Jurkat, Clone E6-1 (cell line): ENCODE measurements at regions not wholly inside any gene's neighbourhood (a gene's known extent, or its start where the extent isn't known, plus 50 kb on each side); places are given as distances from the start of the nearest gene placed in this dataset.

Source experiments
- DNase-seq: peaks from one replicate; pipeline ENCODE4 v3.0.0-alpha.2; 2011; ENCODE audit warnings: low read depth, low spot score
- H3K4me3 ChIP-seq: 2 replicates; pipeline ENCODE4 v1.5.1; 2011; ENCODE audit warnings: mild to moderate bottlenecking, low read length, control low read depth, moderate library complexity

DNA sequence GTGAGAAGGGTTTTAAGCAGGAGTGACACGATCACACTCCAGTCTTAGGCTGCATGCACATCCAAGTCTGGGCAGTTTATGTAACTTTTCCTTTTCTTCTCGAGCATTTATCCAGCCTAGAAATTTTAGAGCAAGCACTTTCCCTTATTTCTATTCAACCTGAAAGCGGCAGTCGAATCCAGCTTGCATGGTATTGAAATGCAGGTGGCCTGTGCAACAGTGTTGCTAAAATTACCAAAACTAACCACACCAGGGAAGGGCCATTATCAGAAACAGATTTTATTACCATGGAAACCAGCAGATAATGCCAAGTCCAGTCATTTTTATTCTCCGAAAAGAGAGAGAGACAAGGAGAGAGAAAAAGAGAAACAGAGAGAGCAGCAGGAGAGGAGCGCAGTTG, 179.9 kb upstream of the ZC3H12A start:
- no peak overlapping the region for H3K4me3 ChIP-seq
- no peak for DNase-seq

DNA sequence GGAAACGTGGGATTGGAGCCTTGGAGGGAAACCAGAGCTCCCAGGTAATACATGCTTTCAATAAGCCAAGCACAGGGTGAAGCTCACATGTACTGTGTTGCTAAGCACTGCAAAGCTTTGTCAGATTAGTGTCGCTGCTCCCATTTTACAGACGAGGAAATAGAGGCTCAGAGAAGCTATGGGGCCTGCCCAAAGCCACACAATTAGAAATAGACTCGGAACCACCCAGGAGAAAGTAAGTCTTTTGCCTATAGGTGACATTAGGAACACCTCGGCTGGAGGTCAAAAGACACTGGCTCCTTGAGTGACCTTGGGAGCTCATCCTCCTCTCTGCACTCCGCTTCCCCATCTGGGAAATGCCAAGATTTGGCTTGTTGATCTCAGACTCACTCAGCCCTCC, 175.6 kb upstream of the ZC3H12A start:
- no peak overlapping the region for H3K4me3 ChIP-seq
- no peak for DNase-seq

DNA sequence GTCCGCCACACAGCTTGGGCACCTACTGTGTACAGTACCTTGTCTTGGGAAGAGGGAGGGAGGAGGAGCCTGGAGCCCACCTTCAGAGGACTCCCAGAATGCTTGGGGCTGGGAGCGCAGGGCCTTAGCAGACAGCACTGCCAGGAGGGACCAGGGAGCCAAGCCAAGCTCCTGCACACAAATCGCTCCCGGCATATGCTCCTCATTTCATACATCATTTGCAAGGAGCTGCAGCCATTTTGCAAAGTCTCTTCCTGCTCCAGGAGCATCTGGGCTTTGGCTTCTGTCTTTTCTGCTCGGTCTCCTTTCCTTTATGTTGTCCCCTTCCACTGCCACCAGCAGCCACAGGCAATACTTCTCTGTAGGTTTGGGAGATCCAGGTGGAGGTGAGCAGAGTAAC, 175.2 kb upstream of the ZC3H12A start:
- DNase-seq = no peak

DNA sequence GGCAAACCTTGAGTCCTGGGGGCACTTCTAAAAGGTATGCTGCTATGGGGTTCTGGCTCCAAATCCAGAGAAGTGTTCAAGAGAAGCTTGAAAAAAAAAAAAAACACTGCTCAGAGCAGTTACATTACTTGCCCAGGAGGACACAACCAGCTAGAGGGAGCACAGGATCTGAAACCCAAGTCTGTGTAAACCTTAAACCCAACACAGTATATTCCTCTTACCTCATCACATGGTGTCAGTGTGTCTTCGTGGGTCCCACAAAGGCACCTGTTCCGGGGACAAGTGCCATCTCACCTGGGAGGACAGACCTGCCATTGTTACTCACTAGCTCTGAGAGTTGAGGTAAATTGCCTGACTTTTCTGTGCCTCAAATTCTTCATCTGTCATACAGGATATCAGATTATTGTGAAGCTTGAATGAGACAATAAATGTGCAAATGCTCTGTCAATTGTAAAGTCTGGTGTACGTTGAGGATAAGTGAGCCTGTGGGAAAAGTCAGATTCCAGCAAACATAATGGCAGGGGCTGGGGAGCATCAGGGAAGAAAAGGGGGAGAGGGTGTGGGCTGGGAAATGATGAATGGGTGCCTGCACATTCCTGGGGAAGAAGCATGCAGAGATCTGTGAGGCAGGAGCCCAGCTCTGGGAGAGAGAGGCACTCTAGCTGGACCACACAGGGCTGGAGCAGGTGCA, 170.4 kb upstream of the ZC3H12A start:
- no peak overlapping the region for H3K4me3 ChIP-seq
- DNase-seq = no peak

More for the DNA sequence above, 175.2 kb upstream of the ZC3H12A start:
- H3K4me3 ChIP-seq = no peak overlapping the region

DNA sequence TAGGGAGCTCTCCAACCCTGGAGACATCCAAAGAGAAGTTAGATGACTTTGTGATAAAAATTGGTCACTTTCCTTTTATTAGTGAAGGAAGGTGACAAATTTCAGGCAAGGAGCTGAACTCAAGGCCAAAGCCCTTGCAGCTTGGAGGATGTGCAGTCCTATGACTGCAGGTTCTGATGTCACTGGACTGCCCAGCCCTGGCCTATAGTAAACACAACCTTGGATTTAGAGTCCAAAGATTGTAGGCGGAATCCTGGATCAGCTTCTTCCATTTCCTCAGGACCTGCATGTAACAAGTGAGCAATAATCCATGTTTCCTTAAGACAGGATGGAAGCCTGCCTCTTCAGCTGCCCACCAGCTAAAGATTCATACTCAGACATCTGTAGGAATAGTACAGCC, 169.3 kb upstream of the ZC3H12A start:
- DNase-seq = no peak
- H3K4me3 ChIP-seq = no peak overlapping the region

DNA sequence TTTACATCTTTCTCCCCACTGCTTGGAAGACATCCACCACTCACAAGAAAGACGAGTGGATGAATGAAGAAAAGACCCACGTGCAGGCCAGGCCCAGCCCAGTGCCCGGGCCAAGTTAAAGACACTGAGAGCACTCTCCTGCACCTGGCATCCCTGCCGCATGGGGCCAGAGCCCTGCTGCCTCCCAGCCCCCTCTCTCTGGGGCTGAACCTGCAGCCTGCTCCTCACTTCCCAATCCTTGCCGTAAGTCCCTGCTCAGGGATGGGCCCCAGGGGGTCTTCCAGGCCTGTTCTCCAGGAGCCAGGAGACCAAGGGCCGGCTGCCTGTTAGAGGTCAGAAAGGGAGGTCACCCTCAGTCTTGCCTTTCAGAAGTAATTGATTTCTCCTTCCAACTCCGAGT, 168.5 kb upstream of the ZC3H12A start:
- no peak for DNase-seq
- H3K4me3 ChIP-seq = no peak overlapping the region

DNA sequence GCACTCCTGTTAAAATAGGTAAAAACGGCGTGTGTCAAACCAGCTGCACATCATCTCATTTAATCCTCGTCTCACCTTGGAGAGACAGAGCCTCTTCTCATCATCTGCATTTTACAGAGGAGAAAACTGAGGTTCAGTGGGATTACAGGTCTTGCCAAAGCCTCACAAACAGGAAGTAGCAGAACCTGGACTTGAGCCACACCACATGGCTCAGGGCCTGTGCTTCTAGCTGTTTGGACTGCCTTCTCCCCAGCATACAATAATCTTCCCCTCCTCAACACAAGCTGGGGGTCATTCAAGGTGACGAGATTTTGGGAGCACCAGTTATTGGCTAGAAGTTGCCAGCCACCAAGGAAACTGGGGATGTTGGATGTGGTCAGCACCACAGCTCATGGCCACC, 167.9 kb upstream of the ZC3H12A start:
- H3K4me3 ChIP-seq = no peak overlapping the region

DNA sequence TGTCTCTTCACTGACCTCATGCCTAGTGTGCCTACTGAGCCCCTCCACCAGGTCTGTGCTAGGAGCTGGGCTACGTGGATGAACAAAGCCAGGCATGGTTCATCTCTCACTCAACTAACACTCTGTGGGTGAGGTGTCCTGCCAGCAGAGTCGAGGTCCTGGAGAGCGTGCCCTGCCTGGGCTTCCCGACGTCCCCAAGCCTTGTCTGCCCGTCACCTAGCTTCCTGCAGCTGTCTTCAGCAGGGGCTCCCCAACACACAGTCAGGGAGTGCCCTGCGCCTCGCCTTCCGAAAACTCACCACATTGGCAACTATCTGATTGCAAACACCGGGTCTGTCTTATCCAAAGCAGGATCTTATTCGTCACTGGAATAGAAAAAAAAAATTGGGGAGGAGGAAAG, 167.5 kb upstream of the ZC3H12A start:
- DNase-seq = no peak
- no peak overlapping the region for H3K4me3 ChIP-seq

More for the DNA sequence above, 167.9 kb upstream of the ZC3H12A start:
- no peak for DNase-seq

DNA sequence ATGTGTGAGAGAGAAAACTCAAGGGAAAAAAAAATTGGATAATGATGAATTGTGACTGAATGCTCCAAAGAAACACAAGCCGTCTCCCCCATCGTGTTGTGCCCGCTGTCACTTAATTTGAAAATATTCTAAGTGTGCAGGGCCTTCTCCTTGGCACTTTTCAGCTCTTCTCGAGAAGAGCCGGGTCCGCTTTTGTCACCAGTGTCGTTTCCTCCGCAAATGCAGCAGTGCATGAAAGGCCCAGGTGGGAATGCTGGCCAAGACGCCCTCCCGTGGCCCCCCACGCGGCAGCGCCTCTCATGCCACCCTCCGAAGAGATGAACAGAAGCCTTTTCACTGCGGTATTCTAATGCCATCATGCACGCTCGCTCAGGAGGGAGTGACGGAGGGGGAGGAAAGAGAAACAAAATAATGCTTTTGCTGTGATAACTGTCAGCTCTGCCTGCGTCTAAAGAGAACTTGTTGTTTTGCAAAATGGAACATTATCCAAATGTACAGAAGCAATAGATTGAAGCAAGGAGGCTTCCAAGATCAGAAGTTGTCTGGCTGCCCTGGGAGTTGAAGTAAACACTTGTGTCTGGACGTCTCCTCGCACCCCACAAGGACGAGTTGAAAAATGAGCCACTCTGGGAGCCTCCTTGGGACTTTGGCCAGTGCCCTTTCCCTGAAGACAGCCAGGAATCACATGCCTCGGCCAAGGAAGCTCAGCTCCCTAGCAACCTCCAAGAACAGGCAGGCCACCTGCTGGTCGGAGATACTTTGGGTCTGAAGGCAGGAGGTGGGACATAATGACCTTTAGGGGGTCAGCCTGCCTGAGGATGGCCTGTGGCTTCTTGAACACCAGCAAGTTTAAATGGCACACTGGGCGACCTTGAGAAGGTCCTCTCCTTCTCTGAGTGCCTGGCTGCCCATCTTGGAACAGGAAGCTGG, 166.1 kb upstream of the ZC3H12A start:
- no peak for DNase-seq
- H3K4me3 ChIP-seq = no peak overlapping the region

DNA sequence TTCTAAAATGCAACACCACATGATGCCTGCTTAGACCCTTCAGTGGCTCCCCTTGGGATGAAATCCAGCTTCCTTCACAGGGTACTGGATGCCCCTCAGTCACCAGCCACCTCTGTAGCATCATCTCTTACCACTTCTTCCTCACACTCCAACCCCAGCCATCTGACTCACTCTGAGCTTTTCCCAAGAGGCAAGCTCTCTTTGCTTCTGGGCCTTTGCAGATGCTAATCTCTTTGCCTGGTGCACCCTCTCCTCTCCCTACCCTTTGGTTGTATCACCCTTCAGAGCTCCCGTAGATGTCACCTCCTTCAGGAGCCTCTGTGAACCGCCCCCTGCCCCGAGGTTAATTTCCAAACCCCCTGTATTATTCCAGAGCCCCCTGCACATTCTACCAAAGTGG, 164.8 kb upstream of the ZC3H12A start:
- DNase-seq = no peak
- H3K4me3 ChIP-seq = no peak overlapping the region

DNA sequence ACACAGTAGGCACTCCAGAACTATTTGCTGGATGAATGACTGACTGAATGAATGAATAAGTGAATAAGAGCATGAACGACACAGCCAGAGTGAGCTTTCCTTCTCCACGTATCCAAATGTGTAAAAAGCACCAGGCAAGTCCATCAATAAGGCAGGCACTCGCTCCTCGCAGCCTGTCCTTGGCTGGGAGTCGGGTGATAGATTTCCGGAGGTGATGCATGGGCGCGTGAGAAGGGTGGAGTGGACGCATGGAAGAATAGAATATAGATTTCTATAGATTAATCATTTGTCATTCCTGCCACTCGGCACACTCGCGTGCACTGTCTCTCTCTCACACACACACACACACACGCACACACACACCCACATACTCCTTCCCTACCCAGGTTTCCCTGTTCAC, 164.3 kb upstream of the ZC3H12A start:
- DNase-seq = no peak
- H3K4me3 ChIP-seq = no peak overlapping the region

DNA sequence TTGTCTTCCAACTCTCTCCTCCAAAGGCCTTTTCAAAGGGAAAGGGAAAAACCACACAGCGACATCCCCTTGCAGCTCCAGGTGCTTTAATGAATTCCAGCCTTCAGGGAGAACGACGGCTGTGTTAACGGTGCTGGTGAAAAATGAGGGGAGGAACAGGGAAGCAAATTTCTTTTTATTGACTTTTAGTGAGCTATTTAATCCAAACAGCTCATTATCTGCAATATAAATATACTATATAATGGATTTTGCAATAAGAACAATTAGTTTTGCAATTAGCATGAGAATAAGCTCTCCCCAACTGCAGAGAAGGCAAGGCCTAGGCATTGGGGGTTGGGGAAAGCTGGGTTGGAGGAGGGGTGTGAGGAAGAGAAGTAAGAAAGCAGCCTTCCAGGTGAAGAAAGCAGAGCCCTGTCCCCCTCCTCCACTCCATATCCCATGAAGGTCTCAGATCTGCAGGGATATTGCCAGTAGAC, 159.0 kb upstream of the ZC3H12A start:
- no peak overlapping the region for H3K4me3 ChIP-seq
- DNase-seq = no peak

DNA sequence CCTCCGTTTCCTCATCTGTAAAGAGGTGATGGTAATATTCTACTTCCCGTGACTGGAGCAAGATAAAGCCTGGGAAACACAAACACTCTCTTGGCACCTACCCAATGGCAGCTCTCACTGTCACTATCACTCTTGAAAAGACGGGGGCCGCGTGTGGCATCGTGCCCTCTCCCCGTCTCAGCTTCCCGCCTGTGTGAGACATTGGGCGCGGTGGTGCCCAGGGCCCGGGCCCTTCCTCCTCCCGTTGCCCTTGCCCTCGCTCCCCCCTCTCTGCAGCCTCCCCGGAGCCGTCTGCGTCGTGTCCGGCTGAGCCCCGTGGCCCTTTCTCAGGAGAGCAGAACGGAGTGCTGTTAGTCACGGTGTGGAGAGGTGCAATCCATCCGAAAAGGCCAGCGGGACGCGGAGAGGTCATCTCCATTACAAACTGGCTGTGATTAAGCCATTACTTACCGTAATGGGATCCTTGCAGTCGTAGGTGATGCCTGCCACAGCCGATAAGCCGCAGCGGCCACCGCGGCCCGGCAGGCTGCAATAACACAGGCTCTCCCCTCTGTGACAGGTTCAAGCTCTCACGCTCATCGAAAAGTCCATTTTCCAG, 156.4 kb upstream of the ZC3H12A start:
- no peak for DNase-seq
- no peak overlapping the region for H3K4me3 ChIP-seq

DNA sequence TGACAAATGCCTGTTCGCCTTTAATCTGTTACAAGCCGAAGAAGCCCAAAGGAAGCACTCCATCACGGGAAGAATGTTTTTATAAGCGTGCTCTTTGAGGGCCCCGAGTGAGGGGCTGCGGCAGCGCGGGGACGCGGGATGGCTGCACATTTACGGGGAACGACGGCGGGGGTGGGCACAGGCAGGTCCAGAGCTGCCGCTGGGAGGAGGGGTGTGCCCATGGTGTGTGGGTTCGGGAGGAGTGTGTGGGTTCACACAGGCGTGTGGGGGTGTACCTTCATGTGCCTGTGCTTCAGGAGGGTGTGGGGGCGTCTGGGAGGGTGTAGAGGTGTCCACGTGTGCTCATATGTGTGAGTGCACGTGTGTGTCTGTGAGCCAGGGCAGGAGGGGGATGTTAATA, 155.9 kb upstream of the ZC3H12A start:
- no peak overlapping the region for H3K4me3 ChIP-seq
- DNase-seq = no peak

DNA sequence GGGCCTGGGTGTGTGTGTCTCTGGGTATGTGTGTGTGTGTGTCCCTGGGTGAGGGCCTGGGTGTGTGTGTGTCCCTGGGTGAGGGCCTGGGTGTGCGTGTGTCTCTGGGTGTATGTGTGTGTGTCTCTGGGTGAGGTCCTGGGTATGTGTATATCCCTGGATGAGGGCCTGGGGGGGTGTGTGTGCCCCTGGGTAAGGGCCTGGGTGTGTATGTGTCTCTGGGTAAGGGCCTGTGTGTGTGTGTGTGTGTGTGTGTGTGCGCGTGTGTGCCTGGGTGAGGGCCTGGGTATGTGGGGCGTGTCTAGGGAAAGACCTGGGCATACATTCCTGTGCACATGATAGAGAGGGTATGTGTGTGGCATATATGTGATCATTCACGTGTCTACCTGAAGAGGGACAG, 155.1 kb upstream of the ZC3H12A start:
- no peak overlapping the region for H3K4me3 ChIP-seq
- DNase-seq = no peak

DNA sequence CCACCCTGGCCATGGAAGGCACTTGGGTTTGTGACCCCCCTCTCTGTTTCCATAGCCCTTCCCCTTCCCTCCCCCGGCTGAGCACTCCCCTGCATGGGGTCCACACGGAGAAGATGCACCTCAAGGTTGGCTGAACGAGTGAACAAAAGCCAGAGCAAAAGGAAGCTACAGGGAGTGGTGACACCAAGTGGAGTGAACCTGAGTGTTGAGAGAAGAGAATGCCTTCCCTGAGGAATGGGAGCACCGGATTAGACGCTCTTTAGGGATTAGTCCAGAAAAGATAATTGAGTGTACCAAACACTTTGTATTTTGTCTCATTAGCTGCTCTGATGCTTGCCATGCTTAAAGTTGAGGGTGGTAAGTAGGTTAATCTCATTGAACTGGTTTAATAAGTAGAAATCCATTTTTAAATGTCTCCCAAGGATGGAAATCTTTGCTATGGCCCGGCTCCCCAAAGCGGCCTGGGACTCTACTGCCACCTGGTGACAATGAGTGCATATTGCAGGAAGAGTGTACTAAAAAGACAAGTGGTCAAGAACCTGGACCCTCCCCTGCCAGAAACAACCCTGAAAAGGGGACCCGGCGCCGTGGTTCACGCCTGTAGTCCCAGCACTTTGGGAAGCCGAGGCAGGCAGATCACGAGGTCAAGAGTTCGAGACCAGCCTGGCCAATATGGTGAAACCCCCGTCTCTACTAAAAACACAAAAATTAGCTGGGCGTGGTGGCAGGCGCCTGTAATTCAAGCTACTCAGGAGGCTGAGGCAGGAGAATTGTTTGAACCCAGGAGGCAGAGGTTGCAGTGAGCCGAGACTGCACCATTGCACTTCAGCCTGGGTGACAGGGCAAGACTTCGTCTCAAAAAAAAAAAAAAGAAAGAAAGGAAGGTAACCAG, 150.6 kb upstream of the ZC3H12A start:
- no peak overlapping the region for H3K4me3 ChIP-seq
- DNase-seq = no peak

DNA sequence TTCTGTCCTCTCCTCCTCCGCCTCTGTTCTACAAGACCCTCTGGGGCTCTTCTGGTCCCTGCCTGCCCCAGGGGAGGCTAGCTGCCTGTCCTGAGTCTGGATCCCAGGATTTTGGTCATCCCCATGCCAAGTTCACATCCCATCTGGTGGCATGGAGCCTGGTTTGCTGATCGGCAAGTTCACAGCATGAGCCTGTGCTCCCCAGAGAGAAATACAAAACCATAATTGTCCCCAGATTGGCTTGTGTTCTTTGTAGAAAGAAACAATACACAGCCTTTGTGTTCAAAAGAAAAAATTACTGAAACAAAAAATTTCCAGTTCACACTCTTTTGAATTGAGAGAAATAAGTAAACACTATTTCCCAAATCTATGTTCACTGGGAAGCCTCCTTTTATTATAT, 149.4 kb upstream of the ZC3H12A start:
- no peak overlapping the region for H3K4me3 ChIP-seq
- no peak for DNase-seq

DNA sequence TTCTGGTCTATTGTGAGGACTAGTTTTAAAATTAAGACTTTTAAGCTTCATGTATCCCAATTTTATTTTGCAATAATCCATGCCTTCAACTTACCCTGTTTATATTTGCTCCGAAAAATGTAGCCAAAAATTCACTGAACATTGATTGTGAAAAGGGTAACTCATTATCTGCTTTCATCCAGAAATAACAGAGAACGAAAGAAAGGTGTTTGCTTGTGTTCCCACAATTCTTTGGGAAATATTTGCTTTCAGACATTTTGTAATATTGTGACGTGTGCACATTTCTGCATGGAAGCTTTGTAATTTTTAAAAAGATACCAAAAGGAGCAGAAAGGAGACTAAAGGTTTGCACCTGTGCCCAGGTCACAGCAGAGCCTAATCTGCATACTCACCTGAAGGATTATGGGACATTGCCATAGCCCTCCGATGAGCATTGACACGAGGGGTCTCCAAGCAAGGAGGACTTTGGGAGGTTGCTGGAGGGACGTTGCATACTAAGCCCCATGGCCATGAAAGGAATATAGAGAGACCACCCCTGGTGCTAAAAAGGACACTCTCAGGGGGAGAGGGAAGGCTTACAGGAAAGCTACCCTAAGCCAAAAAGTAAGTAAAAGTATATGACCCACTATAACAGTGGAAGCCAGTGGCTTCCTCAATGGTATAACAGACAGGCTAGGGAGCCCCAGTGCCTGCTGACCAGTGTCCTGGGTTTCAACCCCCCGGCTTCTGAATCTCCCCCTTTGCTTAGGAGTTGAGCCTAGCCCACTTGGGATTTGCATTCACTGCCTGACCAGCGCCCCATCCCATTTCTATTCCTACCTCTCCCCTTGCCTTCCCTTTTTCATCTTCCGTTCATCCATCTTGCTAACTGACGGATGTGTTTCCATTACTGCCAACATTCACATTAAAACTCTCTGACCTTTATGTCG, 148.6 kb upstream of the ZC3H12A start:
- H3K4me3 ChIP-seq = no peak overlapping the region
- DNase-seq = no peak
